Upper lobe of left lung (tissue), 4 donors: ENCODE measurements at regions not wholly inside any gene's neighbourhood (a gene's known extent, or its start where the extent isn't known, plus 50 kb on each side); places are given as distances from the start of the nearest gene placed in this dataset.

Experiments
- POLR2A ChIP-seq, 4 donors: fragments of 450-650 bp; IDR thresholded peaks; one replicate each; pipeline ENCODE4 v1.5.1; 2016 to 2017; ENCODE audit warnings: antibody characterized with exemption in 4 of 4, mild to moderate bottlenecking in 2 of 4
- POLR2AphosphoS5 ChIP-seq, 2 donors: sonication (generic); formaldehyde crosslinking; IDR thresholded peaks; one replicate each; pipeline ENCODE4 v1.5.1; 2017; ENCODE audit warnings: antibody characterized with exemption in 2 of 2
- TF ChIP-seq, protein P1 (sequence below), 6 experiments: fragments of 450-650 bp in 4 of 6; fragments of 200-600 bp in 2 of 6; sonication (generic) in 2 of 6; IDR thresholded peaks; one replicate each; pipeline ENCODE4 v1.5.1; 2016 to 2019; ENCODE audit warnings: antibody characterized with exemption in 6 of 6

GRCh38 chr4:41466249-41466648, 71.7 kb upstream of the LIMCH1 start:
- TF ChIP-seq, protein P1, sequence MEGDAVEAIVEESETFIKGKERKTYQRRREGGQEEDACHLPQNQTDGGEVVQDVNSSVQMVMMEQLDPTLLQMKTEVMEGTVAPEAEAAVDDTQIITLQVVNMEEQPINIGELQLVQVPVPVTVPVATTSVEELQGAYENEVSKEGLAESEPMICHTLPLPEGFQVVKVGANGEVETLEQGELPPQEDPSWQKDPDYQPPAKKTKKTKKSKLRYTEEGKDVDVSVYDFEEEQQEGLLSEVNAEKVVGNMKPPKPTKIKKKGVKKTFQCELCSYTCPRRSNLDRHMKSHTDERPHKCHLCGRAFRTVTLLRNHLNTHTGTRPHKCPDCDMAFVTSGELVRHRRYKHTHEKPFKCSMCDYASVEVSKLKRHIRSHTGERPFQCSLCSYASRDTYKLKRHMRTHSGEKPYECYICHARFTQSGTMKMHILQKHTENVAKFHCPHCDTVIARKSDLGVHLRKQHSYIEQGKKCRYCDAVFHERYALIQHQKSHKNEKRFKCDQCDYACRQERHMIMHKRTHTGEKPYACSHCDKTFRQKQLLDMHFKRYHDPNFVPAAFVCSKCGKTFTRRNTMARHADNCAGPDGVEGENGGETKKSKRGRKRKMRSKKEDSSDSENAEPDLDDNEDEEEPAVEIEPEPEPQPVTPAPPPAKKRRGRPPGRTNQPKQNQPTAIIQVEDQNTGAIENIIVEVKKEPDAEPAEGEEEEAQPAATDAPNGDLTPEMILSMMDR (IDR thresholded peaks at IDR 0.05), result no peak
- TF ChIP-seq POLR2A (IDR thresholded peaks at IDR 0.05) (no peak), POLR2AphosphoS5 (IDR thresholded peaks at IDR 0.05) (no peak)
